ENCODE measurements at regions not wholly inside any gene's neighbourhood (a gene's known extent, or its start where the extent isn't known, plus 50 kb on each side); places are given as distances from the start of the nearest gene placed in this dataset.
A peak's percentile ranks its signal among the peaks of the same experiment; 100 is the strongest.
"Not testable (repeated sequence)": the region's sequence is repeated elsewhere in the genome, so short reads cannot be mapped to it uniquely, and the experiment has no call there.

DNA sequence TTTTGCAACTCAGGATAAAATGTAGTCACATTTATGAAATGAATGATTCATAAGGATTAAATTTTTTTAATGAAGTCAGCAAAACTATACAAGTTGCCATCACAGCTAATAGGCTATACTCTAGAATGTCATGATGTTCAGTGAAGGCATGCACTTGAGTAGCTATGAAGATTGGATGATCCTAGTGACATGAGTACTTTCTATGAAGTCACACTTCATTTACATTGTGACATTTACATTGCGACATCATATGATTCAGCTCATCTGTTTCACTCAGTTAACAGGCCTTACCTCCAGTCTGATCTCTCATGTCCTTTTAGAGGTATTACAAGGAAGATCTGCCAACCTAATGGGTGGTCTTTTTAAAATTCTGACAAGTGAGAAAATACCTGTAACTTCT is 82.7 kb upstream of the FGF13 start:
- no peaks in the 10 kb centered on the region for H3K27me3 Mint-ChIP-seq (ENCODE audit: low read depth)
- H3K36me3 Mint-ChIP-seq = no peaks in the 10 kb centered on the region
- H3K4me1 Mint-ChIP-seq = no peaks in the 10 kb centered on the region
- H3K9me3 Mint-ChIP-seq = peaks cover 31% of the 10 kb centered on the region
- H3K27ac Mint-ChIP-seq = no peak overlapping the region
- no peak for DNase-seq (ENCODE audit: low spot score in 2 of 2, unreplicated experiment in 2 of 2)
- H3K4me3 Mint-ChIP-seq = no peak overlapping the region
- TF ChIP-seq, protein P1, sequence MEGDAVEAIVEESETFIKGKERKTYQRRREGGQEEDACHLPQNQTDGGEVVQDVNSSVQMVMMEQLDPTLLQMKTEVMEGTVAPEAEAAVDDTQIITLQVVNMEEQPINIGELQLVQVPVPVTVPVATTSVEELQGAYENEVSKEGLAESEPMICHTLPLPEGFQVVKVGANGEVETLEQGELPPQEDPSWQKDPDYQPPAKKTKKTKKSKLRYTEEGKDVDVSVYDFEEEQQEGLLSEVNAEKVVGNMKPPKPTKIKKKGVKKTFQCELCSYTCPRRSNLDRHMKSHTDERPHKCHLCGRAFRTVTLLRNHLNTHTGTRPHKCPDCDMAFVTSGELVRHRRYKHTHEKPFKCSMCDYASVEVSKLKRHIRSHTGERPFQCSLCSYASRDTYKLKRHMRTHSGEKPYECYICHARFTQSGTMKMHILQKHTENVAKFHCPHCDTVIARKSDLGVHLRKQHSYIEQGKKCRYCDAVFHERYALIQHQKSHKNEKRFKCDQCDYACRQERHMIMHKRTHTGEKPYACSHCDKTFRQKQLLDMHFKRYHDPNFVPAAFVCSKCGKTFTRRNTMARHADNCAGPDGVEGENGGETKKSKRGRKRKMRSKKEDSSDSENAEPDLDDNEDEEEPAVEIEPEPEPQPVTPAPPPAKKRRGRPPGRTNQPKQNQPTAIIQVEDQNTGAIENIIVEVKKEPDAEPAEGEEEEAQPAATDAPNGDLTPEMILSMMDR (IDR thresholded peaks at IDR 0.05; ENCODE audit: unreplicated experiment) = no peak

DNA sequence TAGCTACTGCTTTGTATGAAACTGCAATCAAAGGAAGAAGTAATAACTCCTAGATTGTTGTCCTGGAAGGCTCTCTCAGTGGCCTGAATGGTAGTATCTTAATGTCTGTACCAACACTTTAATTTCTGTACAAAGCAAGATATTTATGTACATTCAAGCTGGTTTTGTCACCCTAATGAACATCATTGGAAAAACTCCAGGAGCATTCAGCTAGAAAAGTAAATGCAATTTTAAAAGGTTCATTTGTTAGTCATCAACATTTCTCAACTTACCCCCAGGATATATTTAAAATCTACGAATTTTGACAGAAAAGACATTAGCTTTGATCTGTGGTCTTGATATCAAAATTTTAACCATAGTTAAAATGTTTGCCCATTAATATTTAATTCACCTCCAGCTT is 80.0 kb upstream of the FGF13 start:
- TF ChIP-seq, protein P1 (IDR thresholded peaks at IDR 0.05; ENCODE audit: unreplicated experiment) = no peak
- Mint-ChIP-seq H3K9me3 (peaks cover 15% of the 10 kb centered on the region), H3K27me3 (ENCODE audit: low read depth) (no peaks in the 10 kb centered on the region), H3K36me3 (no peaks in the 10 kb centered on the region), H3K27ac (no peak overlapping the region), H3K4me3 (no peak overlapping the region), H3K4me1 (no peaks in the 10 kb centered on the region)
- DNase-seq (ENCODE audit: low spot score in 2 of 2, unreplicated experiment in 2 of 2) = no peak

GRCh38 chrX:138788771-138789170 is 77.3 kb upstream of the FGF13 start:
- Mint-ChIP-seq H3K4me3 (no peak overlapping the region), H3K27me3 (ENCODE audit: low read depth) (no peaks in the 10 kb centered on the region), H3K4me1 (no peaks in the 10 kb centered on the region), H3K9me3 (peaks cover 31% of the 10 kb centered on the region), H3K36me3 (no peaks in the 10 kb centered on the region), H3K27ac (no peak overlapping the region)
- TF ChIP-seq, protein P1 (IDR thresholded peaks at IDR 0.05; ENCODE audit: unreplicated experiment) = no peak
- no peak for DNase-seq (ENCODE audit: low spot score in 2 of 2, unreplicated experiment in 2 of 2)

DNA sequence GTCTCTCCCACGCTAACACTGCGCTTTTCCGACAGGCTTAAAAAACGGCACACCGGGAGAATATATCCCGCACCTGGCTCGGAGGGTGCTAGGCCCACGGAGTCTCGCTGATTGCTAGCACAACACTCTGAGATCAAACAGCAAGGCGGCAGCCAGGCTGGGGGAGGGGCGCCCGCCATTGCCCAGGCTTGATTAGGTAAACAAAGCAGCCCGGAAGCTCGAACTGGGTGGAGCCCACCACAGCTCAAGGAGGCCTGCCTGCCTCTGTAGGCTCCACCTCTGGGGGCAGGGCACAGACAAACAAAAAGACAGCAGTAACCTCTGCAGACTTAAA is 67.0 kb upstream of the FGF13 start:
- H3K27ac Mint-ChIP-seq; DNase-seq (ENCODE audit: low spot score in 2 of 2, unreplicated experiment in 2 of 2); H3K27me3 Mint-ChIP-seq (ENCODE audit: low read depth); H3K4me1 Mint-ChIP-seq; H3K4me3 Mint-ChIP-seq; H3K9me3 Mint-ChIP-seq; H3K36me3 Mint-ChIP-seq: not testable (repeated sequence)

- not testable (repeated sequence) for H3K36me3 Mint-ChIP-seq; H3K27ac Mint-ChIP-seq; DNase-seq (ENCODE audit: low spot score in 2 of 2, unreplicated experiment in 2 of 2); H3K9me3 Mint-ChIP-seq; H3K4me3 Mint-ChIP-seq; H3K4me1 Mint-ChIP-seq; H3K27me3 Mint-ChIP-seq (ENCODE audit: low read depth)
Measured at GRCh38 chrX:138777908-138778575, 66.5 kb upstream of the FGF13 start.

GRCh38 chrX:138777230-138777629 is 65.7 kb upstream of the FGF13 start:
- no peaks in the 10 kb centered on the region for H3K36me3 Mint-ChIP-seq
- no peak overlapping the region for H3K27ac Mint-ChIP-seq
- no peak overlapping the region for H3K4me3 Mint-ChIP-seq
- H3K27me3 Mint-ChIP-seq (ENCODE audit: low read depth) = no peaks in the 10 kb centered on the region
- no peak for DNase-seq (ENCODE audit: low spot score in 2 of 2, unreplicated experiment in 2 of 2)
- H3K4me1 Mint-ChIP-seq = no peaks in the 10 kb centered on the region
- TF ChIP-seq, protein P1 (IDR thresholded peaks at IDR 0.05; ENCODE audit: unreplicated experiment) = no peak
- H3K9me3 Mint-ChIP-seq = no peaks in the 10 kb centered on the region

GRCh38 chrX:138775517-138775916 is 64.0 kb upstream of the FGF13 start:
- Mint-ChIP-seq H3K27ac (no peak overlapping the region), H3K27me3 (ENCODE audit: low read depth) (no peaks in the 10 kb centered on the region), H3K4me1 (no peaks in the 10 kb centered on the region), H3K36me3 (no peaks in the 10 kb centered on the region), H3K9me3 (no peaks in the 10 kb centered on the region), H3K4me3 (no peak overlapping the region)
- TF ChIP-seq, protein P1 (IDR thresholded peaks at IDR 0.05; ENCODE audit: unreplicated experiment) = peak; percentile 65
- no peak for DNase-seq (ENCODE audit: low spot score in 2 of 2, unreplicated experiment in 2 of 2)
